Erythroblast (primary cell): ENCODE measurements at regions not wholly inside any gene's neighbourhood (a gene's known extent, or its start where the extent isn't known, plus 50 kb on each side); places are given as distances from the start of the nearest gene placed in this dataset.

Experiments
- GATA1 ChIP-seq: IDR thresholded peaks from 2 replicates; pipeline ENCODE4 v1.6.1; 2011; ENCODE audit warnings: low read depth, mild to moderate bottlenecking, control low read depth, low read length, moderate library complexity
- POLR2A ChIP-seq: IDR thresholded peaks from 2 replicates; pipeline ENCODE4 v1.6.1; 2011; ENCODE audit warnings: mild to moderate bottlenecking, low read length

DNA sequence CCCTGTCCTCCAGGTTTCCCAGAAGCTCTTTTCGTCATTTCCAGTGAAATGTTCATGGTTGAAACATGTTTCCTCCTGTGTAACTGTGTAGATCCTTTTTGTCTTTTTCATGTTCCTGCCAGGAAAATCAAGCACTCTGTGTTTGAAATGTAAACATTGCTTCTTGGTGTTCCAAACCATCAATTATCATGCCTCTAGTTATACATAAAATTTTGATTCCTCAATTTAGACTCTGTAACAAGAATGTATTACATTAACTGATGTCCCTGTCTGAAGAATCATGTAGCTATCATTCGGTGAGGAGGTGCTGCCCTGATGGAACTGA, 546.3 kb upstream of the CITED2 start:
- no peak for TF ChIP-seq POLR2A
- no peak for TF ChIP-seq GATA1
